ENCODE measurements at regions not wholly inside any gene's neighbourhood (a gene's known extent, or its start where the extent isn't known, plus 50 kb on each side); places are given as distances from the start of the nearest gene placed in this dataset.

DNA sequence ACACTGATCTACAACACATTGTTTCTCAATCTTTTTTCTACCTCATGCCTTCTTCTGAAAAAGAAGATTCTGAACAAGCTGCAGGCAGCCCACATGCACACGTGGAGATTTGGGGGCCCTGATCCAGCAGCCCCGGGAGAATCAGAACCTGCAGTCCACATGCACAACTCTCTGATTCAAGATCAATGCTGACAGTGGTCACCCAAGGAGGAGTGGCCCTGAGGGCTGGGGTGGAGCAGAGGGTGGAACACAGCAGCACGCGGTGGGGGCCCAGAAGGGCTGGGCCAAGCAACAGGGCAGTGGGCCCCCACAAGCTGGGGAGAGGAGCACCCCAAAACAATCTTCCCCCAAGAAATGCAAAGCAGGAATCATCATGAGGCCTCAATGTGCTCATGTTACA, 202.1 kb upstream of the NSMCE3 start:
- H3K27me3 ChIP-seq (ENCODE audit: control insufficient read depth in 1 of 2, insufficient read depth in 2 of 2, low read length in 2 of 2): no peaks in the 10 kb centered on the region
- H3K9me3 ChIP-seq (ENCODE audit: control insufficient read depth in 2 of 2, insufficient read depth in 1 of 2, low read depth in 1 of 2, low read length in 1 of 2): peaks cover 0 to 2% of the 10 kb centered on the region in 2 donors
- H3K4me1 ChIP-seq (ENCODE audit: control insufficient read depth in 2 of 2, insufficient read depth in 2 of 2, low read length in 1 of 2): peaks cover 0 to 13% of the 10 kb centered on the region in 2 donors
- no peaks in the 10 kb centered on the region for H3K36me3 ChIP-seq (ENCODE audit: control insufficient read depth in 2 of 2, insufficient read depth in 2 of 2, low read length in 1 of 2)
- H3K27ac ChIP-seq (ENCODE audit: low read depth in 2 of 2, low read length in 1 of 2): no peak overlapping the region
- 69 to 74% methylated on average over 4 of the region's 4 CpGs for WGBS, 2 donors
- no peak overlapping the region for H3K4me3 ChIP-seq (ENCODE audit: low read depth in 1 of 2, low read length in 2 of 2)

DNA sequence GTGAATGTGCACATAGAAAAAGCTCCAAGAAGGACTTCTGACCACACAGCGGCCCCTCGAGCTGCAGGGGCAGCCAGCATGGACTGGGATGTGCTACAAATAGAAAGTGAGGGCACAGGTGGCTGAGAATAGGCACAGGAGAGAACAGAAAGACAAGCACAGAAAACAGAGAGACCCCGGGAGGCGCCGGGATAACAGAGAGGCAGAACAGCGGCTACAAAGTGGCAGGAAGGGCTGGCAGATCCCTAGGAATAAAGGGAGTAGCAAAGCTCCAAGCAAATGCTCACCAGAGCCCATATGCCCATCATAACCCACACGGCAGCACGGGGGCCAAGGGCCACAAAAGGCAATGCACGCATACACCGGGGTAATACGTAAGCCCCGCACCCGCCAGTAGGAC, 201.7 kb upstream of the NSMCE3 start:
- Histone ChIP-seq H3K9me3 (ENCODE audit: control insufficient read depth in 2 of 2, insufficient read depth in 1 of 2, low read depth in 1 of 2, low read length in 1 of 2) (peaks cover 0 to 2% of the 10 kb centered on the region in 2 donors), H3K27me3 (ENCODE audit: control insufficient read depth in 1 of 2, insufficient read depth in 2 of 2, low read length in 2 of 2) (no peaks in the 10 kb centered on the region), H3K36me3 (ENCODE audit: control insufficient read depth in 2 of 2, insufficient read depth in 2 of 2, low read length in 1 of 2) (no peaks in the 10 kb centered on the region), H3K27ac (ENCODE audit: low read depth in 2 of 2, low read length in 1 of 2) (no peak overlapping the region), H3K4me1 (ENCODE audit: control insufficient read depth in 2 of 2, insufficient read depth in 2 of 2, low read length in 1 of 2) (peaks cover 0 to 13% of the 10 kb centered on the region in 2 donors), H3K4me3 (ENCODE audit: low read depth in 1 of 2, low read length in 2 of 2) (no peak overlapping the region)
- 78 to 84% methylated on average over 13 of the region's 13 CpGs for WGBS, 2 donors

DNA sequence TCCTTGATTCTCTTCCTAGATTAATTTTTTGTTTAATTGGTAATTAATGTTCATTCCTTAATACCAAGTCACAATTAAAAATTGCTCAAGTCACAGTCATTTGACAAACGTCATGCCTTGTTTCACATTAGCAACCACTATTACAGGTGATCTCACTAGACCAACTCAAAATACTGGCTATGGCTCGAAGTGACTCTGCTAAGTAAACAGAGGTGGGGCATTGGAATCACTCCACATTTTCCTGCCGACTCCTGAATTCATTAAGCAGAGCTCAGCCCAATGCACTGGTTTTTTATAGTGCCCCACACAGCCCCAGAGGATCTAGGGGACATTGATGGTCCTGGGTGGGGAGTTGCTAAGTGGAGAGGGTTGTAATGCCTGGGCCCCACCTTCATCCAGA, 201.2 kb upstream of the NSMCE3 start:
- peaks cover 0 to 2% of the 10 kb centered on the region in 2 donors for H3K9me3 ChIP-seq (ENCODE audit: control insufficient read depth in 2 of 2, insufficient read depth in 1 of 2, low read depth in 1 of 2, low read length in 1 of 2)
- no peaks in the 10 kb centered on the region for H3K27me3 ChIP-seq (ENCODE audit: control insufficient read depth in 1 of 2, insufficient read depth in 2 of 2, low read length in 2 of 2)
- H3K4me3 ChIP-seq (ENCODE audit: low read depth in 1 of 2, low read length in 2 of 2): no peak overlapping the region
- H3K4me1 ChIP-seq (ENCODE audit: control insufficient read depth in 2 of 2, insufficient read depth in 2 of 2, low read length in 1 of 2): peaks cover 0 to 13% of the 10 kb centered on the region in 2 donors
- no peaks in the 10 kb centered on the region for H3K36me3 ChIP-seq (ENCODE audit: control insufficient read depth in 2 of 2, insufficient read depth in 2 of 2, low read length in 1 of 2)
- 23 to 33% methylated on average over 3 of the region's 3 CpGs for WGBS, 2 donors
- H3K27ac ChIP-seq (ENCODE audit: low read depth in 2 of 2, low read length in 1 of 2): peak overlapping the region; percentile 58 to 74

GRCh38 chr15:29470311-29470710, 200.7 kb upstream of the NSMCE3 start:
- H3K4me3 ChIP-seq (ENCODE audit: low read depth in 1 of 2, low read length in 2 of 2): no peak overlapping the region
- no peaks in the 10 kb centered on the region for H3K27me3 ChIP-seq (ENCODE audit: control insufficient read depth in 1 of 2, insufficient read depth in 2 of 2, low read length in 2 of 2)
- H3K9me3 ChIP-seq (ENCODE audit: control insufficient read depth in 2 of 2, insufficient read depth in 1 of 2, low read depth in 1 of 2, low read length in 1 of 2): peaks cover 0 to 2% of the 10 kb centered on the region in 2 donors
- H3K36me3 ChIP-seq (ENCODE audit: control insufficient read depth in 2 of 2, insufficient read depth in 2 of 2, low read length in 1 of 2): no peaks in the 10 kb centered on the region
- peaks cover 0 to 13% of the 10 kb centered on the region in 2 donors for H3K4me1 ChIP-seq (ENCODE audit: control insufficient read depth in 2 of 2, insufficient read depth in 2 of 2, low read length in 1 of 2)
- H3K27ac ChIP-seq (ENCODE audit: low read depth in 2 of 2, low read length in 1 of 2): peak overlapping the region; percentile 58 to 74
- WGBS, 2 donors: 37 to 57% methylated on average over 14 of the region's 14 CpGs

DNA sequence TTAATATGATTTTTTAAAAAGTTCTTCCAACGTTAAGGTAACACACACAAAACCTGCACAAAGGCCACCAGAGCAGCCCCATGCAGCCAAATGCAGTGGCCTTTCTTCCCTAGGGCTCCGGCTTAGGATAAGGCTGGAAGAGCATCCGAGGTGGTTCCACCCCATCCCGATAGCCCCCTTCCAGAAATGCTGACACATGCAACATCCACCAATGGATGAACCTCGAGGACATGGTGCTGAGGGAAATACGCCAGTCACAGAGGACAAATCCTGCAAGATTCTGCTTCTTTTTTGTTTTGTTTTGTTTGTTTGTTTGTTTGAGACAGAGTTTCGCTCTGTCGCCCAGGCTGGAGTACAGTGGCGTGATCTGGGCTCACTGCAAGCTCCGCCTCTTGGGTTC, 199.3 kb upstream of the NSMCE3 start:
- peaks cover 0 to 13% of the 10 kb centered on the region in 2 donors for H3K4me1 ChIP-seq (ENCODE audit: control insufficient read depth in 2 of 2, insufficient read depth in 2 of 2, low read length in 1 of 2)
- H3K36me3 ChIP-seq (ENCODE audit: control insufficient read depth in 2 of 2, insufficient read depth in 2 of 2, low read length in 1 of 2): no peaks in the 10 kb centered on the region
- WGBS, 2 donors: 79 to 84% methylated on average over 10 of the region's 10 CpGs
- no peak overlapping the region for H3K4me3 ChIP-seq (ENCODE audit: low read depth in 1 of 2, low read length in 2 of 2)
- no peaks in the 10 kb centered on the region for H3K27me3 ChIP-seq (ENCODE audit: control insufficient read depth in 1 of 2, insufficient read depth in 2 of 2, low read length in 2 of 2)
- no peak overlapping the region for H3K27ac ChIP-seq (ENCODE audit: low read depth in 2 of 2, low read length in 1 of 2)
- H3K9me3 ChIP-seq (ENCODE audit: control insufficient read depth in 2 of 2, insufficient read depth in 1 of 2, low read depth in 1 of 2, low read length in 1 of 2): no peaks in the 10 kb centered on the region

DNA sequence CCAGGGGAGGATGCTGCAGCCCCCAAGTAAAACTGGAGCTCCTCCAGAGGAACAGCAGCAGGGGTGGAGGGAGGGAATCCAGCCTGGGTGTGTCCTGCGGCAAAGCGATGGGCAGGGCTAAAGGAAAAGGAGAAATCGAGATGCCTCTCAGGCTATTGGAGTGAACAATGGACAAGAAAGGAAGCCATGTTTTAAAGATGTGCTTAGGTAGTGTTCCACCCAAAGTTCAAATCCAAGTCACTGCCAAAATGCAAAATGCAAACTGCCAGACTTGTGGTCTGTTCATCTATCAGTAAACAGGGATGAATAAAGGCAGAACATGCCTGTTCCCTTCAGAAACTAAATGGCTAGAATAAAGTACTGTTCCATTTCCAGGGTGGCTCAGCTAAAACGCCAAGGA, 197.5 kb upstream of the NSMCE3 start:
- Histone ChIP-seq H3K9me3 (ENCODE audit: control insufficient read depth in 2 of 2, insufficient read depth in 1 of 2, low read depth in 1 of 2, low read length in 1 of 2) (no peaks in the 10 kb centered on the region), H3K27ac (ENCODE audit: low read depth in 2 of 2, low read length in 1 of 2) (no peak overlapping the region), H3K4me1 (ENCODE audit: control insufficient read depth in 2 of 2, insufficient read depth in 2 of 2, low read length in 1 of 2) (peaks cover 0 to 13% of the 10 kb centered on the region in 2 donors), H3K27me3 (ENCODE audit: control insufficient read depth in 1 of 2, insufficient read depth in 2 of 2, low read length in 2 of 2) (no peaks in the 10 kb centered on the region), H3K36me3 (ENCODE audit: control insufficient read depth in 2 of 2, insufficient read depth in 2 of 2, low read length in 1 of 2) (no peaks in the 10 kb centered on the region), H3K4me3 (ENCODE audit: low read depth in 1 of 2, low read length in 2 of 2) (no peak overlapping the region)
- WGBS, 2 donors: 88 to 93% methylated on average over 4 of the region's 4 CpGs

DNA sequence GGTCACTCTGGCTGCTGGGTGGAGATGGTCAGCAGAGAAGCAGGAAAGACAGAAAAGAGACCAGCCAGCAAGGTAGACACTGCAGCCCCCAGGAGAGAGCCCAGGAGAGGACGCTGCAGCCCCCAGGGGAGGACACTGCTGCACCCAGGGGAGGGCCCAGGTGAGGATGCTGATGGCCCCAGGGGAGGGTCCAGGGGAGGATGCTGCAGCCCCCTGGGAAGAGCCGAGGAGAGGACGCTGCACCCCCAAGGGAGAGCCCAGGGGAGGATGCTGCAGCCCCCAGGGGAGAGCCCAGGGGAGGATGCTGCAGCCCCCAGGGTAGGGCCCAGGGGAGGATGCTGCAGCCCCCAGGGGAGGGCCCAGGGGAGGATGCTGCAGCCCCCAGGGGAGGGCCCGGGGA, 196.7 kb upstream of the NSMCE3 start:
- H3K36me3 ChIP-seq (ENCODE audit: control insufficient read depth in 2 of 2, insufficient read depth in 2 of 2, low read length in 1 of 2): no peaks in the 10 kb centered on the region
- no peak overlapping the region for H3K27ac ChIP-seq (ENCODE audit: low read depth in 2 of 2, low read length in 1 of 2)
- no peaks in the 10 kb centered on the region for H3K9me3 ChIP-seq (ENCODE audit: control insufficient read depth in 2 of 2, insufficient read depth in 1 of 2, low read depth in 1 of 2, low read length in 1 of 2)
- H3K27me3 ChIP-seq (ENCODE audit: control insufficient read depth in 1 of 2, insufficient read depth in 2 of 2, low read length in 2 of 2): no peaks in the 10 kb centered on the region
- H3K4me3 ChIP-seq (ENCODE audit: low read depth in 1 of 2, low read length in 2 of 2): no peak overlapping the region
- WGBS, 2 donors: 85 to 93% methylated on average over 3 to 4 of the region's 4 CpGs
- peaks cover 0 to 8% of the 10 kb centered on the region in 2 donors for H3K4me1 ChIP-seq (ENCODE audit: control insufficient read depth in 2 of 2, insufficient read depth in 2 of 2, low read length in 1 of 2)

GRCh38 chr15:29465816-29466215, 196.2 kb upstream of the NSMCE3 start:
- Histone ChIP-seq H3K27me3 (ENCODE audit: control insufficient read depth in 1 of 2, insufficient read depth in 2 of 2, low read length in 2 of 2) (no peaks in the 10 kb centered on the region), H3K4me3 (ENCODE audit: low read depth in 1 of 2, low read length in 2 of 2) (no peak overlapping the region), H3K4me1 (ENCODE audit: control insufficient read depth in 2 of 2, insufficient read depth in 2 of 2, low read length in 1 of 2) (peaks cover 0 to 5% of the 10 kb centered on the region in 2 donors), H3K9me3 (ENCODE audit: control insufficient read depth in 2 of 2, insufficient read depth in 1 of 2, low read depth in 1 of 2, low read length in 1 of 2) (no peaks in the 10 kb centered on the region), H3K36me3 (ENCODE audit: control insufficient read depth in 2 of 2, insufficient read depth in 2 of 2, low read length in 1 of 2) (no peaks in the 10 kb centered on the region), H3K27ac (ENCODE audit: low read depth in 2 of 2, low read length in 1 of 2) (no peak overlapping the region)
- 81 to 85% methylated on average over 6 of the region's 6 CpGs for WGBS, 2 donors

DNA sequence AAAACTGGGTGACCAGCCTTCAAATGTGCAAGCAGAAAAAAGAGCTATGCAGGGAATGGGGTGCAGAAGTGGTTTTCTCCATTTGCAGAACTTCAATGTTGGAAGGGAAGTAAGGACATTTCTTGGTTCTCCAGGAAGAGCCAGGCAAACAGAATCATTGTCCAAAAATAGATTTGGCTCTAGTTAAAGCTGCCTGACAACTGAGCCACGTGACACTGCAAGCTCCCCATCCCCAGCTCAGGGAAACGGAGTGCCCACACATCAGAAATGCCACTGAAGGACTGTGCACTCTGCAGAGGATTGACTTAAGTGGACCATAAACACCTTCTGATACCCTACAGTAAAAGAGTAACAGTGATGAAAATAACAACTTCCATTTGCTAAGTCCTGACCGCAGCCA, 195.6 kb upstream of the NSMCE3 start:
- Histone ChIP-seq H3K36me3 (ENCODE audit: control insufficient read depth in 2 of 2, insufficient read depth in 2 of 2, low read length in 1 of 2) (no peaks in the 10 kb centered on the region), H3K9me3 (ENCODE audit: control insufficient read depth in 2 of 2, insufficient read depth in 1 of 2, low read depth in 1 of 2, low read length in 1 of 2) (no peaks in the 10 kb centered on the region), H3K4me1 (ENCODE audit: control insufficient read depth in 2 of 2, insufficient read depth in 2 of 2, low read length in 1 of 2) (peaks cover 0 to 3% of the 10 kb centered on the region in 2 donors), H3K27me3 (ENCODE audit: control insufficient read depth in 1 of 2, insufficient read depth in 2 of 2, low read length in 2 of 2) (no peaks in the 10 kb centered on the region), H3K27ac (ENCODE audit: low read depth in 2 of 2, low read length in 1 of 2) (no peak overlapping the region), H3K4me3 (ENCODE audit: low read depth in 1 of 2, low read length in 2 of 2) (no peak overlapping the region)
- WGBS, 2 donors: 46 to 54% methylated on average over 3 of the region's 3 CpGs

GRCh38 chr15:29461877-29462276, 192.3 kb upstream of the NSMCE3 start:
- 64 to 71% methylated on average over 3 of the region's 3 CpGs for WGBS, 2 donors
- Histone ChIP-seq H3K4me3 (ENCODE audit: low read depth in 1 of 2, low read length in 2 of 2) (no peak overlapping the region), H3K36me3 (ENCODE audit: control insufficient read depth in 2 of 2, insufficient read depth in 2 of 2, low read length in 1 of 2) (no peaks in the 10 kb centered on the region), H3K27ac (ENCODE audit: low read depth in 2 of 2, low read length in 1 of 2) (no peak overlapping the region), H3K4me1 (ENCODE audit: control insufficient read depth in 2 of 2, insufficient read depth in 2 of 2, low read length in 1 of 2) (peaks cover 0 to 3% of the 10 kb centered on the region in 2 donors), H3K27me3 (ENCODE audit: control insufficient read depth in 1 of 2, insufficient read depth in 2 of 2, low read length in 2 of 2) (no peaks in the 10 kb centered on the region), H3K9me3 (ENCODE audit: control insufficient read depth in 2 of 2, insufficient read depth in 1 of 2, low read depth in 1 of 2, low read length in 1 of 2) (no peaks in the 10 kb centered on the region)

Data from esophagus (tissue), 2 donors.